OCI-LY3 (cell line): ENCODE measurements at regions not wholly inside any gene's neighbourhood (a gene's known extent, or its start where the extent isn't known, plus 50 kb on each side); places are given as distances from the start of the nearest gene placed in this dataset.

ENCODE experiments used
- H2AFZ ChIP-seq: fragments of 200-600, 300-600 bp; shearing (Covaris generic); 2 replicates; pipeline ENCODE4 v1.6.0; 2014; ENCODE audit warnings: antibody characterized with exemption, low read depth, low read length
- H3K27ac ChIP-seq: fragments of 200-600, 300-600 bp; sonication (generic); 2 replicates; pipeline ENCODE4 v1.5.1; 2014; ENCODE audit warnings: mild to moderate bottlenecking, low read length, moderate library complexity, mixed read lengths
- H3K27me3 ChIP-seq: fragments of 200-600, 300-600 bp; sonication (generic); 2 replicates; pipeline ENCODE4 v1.6.1; 2014; ENCODE audit warnings: low read depth, low read length, mixed read lengths
- H3K36me3 ChIP-seq: fragments of 200-600, 300-600 bp; sonication (generic); replicated peaks from 2 replicates; pipeline ENCODE3; 2014; ENCODE audit warnings: low read depth, low read length, mixed read lengths
- H3K4me1 ChIP-seq: fragments of 300-600, 200-600 bp; sonication (generic); 2 replicates; pipeline ENCODE4 v1.6.1; 2014; ENCODE audit warnings: low read length, mixed read lengths
- H3K4me2 ChIP-seq: fragments of 200-600, 300-600 bp; sonication (generic); 2 replicates; pipeline ENCODE4 v1.6.1; 2014; ENCODE audit warnings: low read length, mixed read lengths
- H3K4me3 ChIP-seq: fragments of 300-600, 200-600 bp; sonication (generic); 2 replicates; pipeline ENCODE4 v1.5.1; 2014; ENCODE audit warnings: antibody characterized with exemption, mild to moderate bottlenecking, low read length, moderate library complexity
- H3K79me2 ChIP-seq: fragments of 300-600, 200-600 bp; shearing (Covaris generic); 2 replicates; pipeline ENCODE4 v1.6.1; 2014; ENCODE audit warnings: mild to moderate bottlenecking, low read length, mixed read lengths
- H3K9ac ChIP-seq: fragments of 300-600, 200-600 bp; shearing (Covaris generic); 2 replicates; pipeline ENCODE4 v1.6.0; 2014; ENCODE audit warnings: mild to moderate bottlenecking, low read length, moderate library complexity
- H3K9me3 ChIP-seq: fragments of 200-600, 300-600 bp; shearing (Covaris generic); 2 replicates; pipeline ENCODE4 v1.6.1; 2014; ENCODE audit warnings: low read length, mixed read lengths; ENCODE audit not compliant: insufficient read depth
- H4K20me1 ChIP-seq: fragments of 200-600, 300-600 bp; sonication (generic); 2 replicates; pipeline ENCODE4 v1.6.1; 2016; ENCODE audit warnings: low read length, mixed read lengths; ENCODE audit not compliant: insufficient read depth
- CTCF ChIP-seq: fragments of 200-600, 300-600 bp; sonication (generic); IDR thresholded peaks from 2 replicates; pipeline ENCODE4 v1.5.1; 2014; ENCODE audit warnings: antibody characterized with exemption, low read length, low read depth
- EZH2phosphoT487 ChIP-seq: fragments of 200-600 bp; shearing (Covaris generic); IDR thresholded peaks from 2 replicates; pipeline ENCODE4 v1.6.1; 2018; ENCODE audit warnings: antibody characterized with exemption, mixed run types, low read depth

GRCh38 chr13:37295071-37295470, 189.6 kb upstream of the CSNK1A1L start:
- H3K9me3 ChIP-seq, result no peaks in the 10 kb centered on the region
- H3K27me3 ChIP-seq, result no peaks in the 10 kb centered on the region
- no peaks in the 10 kb centered on the region for H3K4me1 ChIP-seq
- H3K9ac ChIP-seq, result no peak overlapping the region
- H3K36me3 ChIP-seq, result no peaks in the 10 kb centered on the region
- no peak overlapping the region for H3K4me3 ChIP-seq
- H3K79me2 ChIP-seq, result no peaks in the 10 kb centered on the region
- no peak overlapping the region for H3K4me2 ChIP-seq
- no peak overlapping the region for H2AFZ ChIP-seq
- no peaks in the 10 kb centered on the region for H4K20me1 ChIP-seq
- H3K27ac ChIP-seq, result no peak overlapping the region
- TF ChIP-seq EZH2phosphoT487 (no peak), CTCF (no peak)

- H3K4me3 ChIP-seq, result no peak overlapping the region
- no peak overlapping the region for H2AFZ ChIP-seq
- no peaks in the 10 kb centered on the region for H3K4me1 ChIP-seq
- no peaks in the 10 kb centered on the region for H3K9me3 ChIP-seq
- H3K9ac ChIP-seq, result no peak overlapping the region
- no peaks in the 10 kb centered on the region for H3K27me3 ChIP-seq
- TF ChIP-seq EZH2phosphoT487 (no peak), CTCF (no peak)
- H3K79me2 ChIP-seq, result no peaks in the 10 kb centered on the region
- no peaks in the 10 kb centered on the region for H3K36me3 ChIP-seq
- no peak overlapping the region for H3K27ac ChIP-seq
- H3K4me2 ChIP-seq, result no peak overlapping the region
- H4K20me1 ChIP-seq, result no peaks in the 10 kb centered on the region
Measured at GRCh38 chr13:37294472-37294871, 189.0 kb upstream of the CSNK1A1L start.

GRCh38 chr13:37293295-37293694, 187.8 kb upstream of the CSNK1A1L start:
- Histone ChIP-seq H3K27me3 (no peaks in the 10 kb centered on the region), H3K4me3 (no peak overlapping the region), H3K27ac (no peak overlapping the region), H3K4me1 (no peaks in the 10 kb centered on the region), H3K79me2 (no peaks in the 10 kb centered on the region), H3K36me3 (no peaks in the 10 kb centered on the region), H3K9ac (no peak overlapping the region), H3K4me2 (no peak overlapping the region), H2AFZ (no peak overlapping the region), H3K9me3 (no peaks in the 10 kb centered on the region), H4K20me1 (no peaks in the 10 kb centered on the region)
- TF ChIP-seq CTCF, result no peak
- TF ChIP-seq EZH2phosphoT487, result no peak

GRCh38 chr13:37290716-37291505, 185.4 kb upstream of the CSNK1A1L start:
- H3K36me3 ChIP-seq, result no peaks in the 10 kb centered on the region
- H3K27ac ChIP-seq, result no peak overlapping the region
- H4K20me1 ChIP-seq, result no peaks in the 10 kb centered on the region
- no peaks in the 10 kb centered on the region for H3K4me1 ChIP-seq
- no peaks in the 10 kb centered on the region for H3K27me3 ChIP-seq
- TF ChIP-seq CTCF (no peak), EZH2phosphoT487 (no peak)
- H3K79me2 ChIP-seq, result no peaks in the 10 kb centered on the region
- H3K9me3 ChIP-seq, result no peaks in the 10 kb centered on the region
- no peak overlapping the region for H3K4me2 ChIP-seq
- no peak overlapping the region for H2AFZ ChIP-seq
- H3K9ac ChIP-seq, result no peak overlapping the region
- no peak overlapping the region for H3K4me3 ChIP-seq
